Heart right ventricle (tissue), 16 donors: ENCODE measurements at regions not wholly inside any gene's neighbourhood (a gene's known extent, or its start where the extent isn't known, plus 50 kb on each side); places are given as distances from the start of the nearest gene placed in this dataset.
"Not testable (repeated sequence)": the region's sequence is repeated elsewhere in the genome, so short reads cannot be mapped to it uniquely, and the experiment has no call there.

Experiments used
- ATAC-seq, 8 donors: fragments of 200-7000 bp; cut with Tn5 transposase; one replicate each; pipeline ENCODE4 v1.9.1; 2020; ENCODE audit warnings: mild to moderate bottlenecking in 8 of 8, moderate library complexity in 8 of 8, moderate number of reproducible peaks in 1 of 8
- DNase-seq, 2 donors: peaks; one replicate each; pipeline ENCODE4 v3.0.0-alpha.2; 2020
- H3K27ac ChIP-seq, 10 donors: fragments of 200-600 bp; sonication (generic) in 2 of 10; one replicate each; pipeline versions ENCODE4 v1.5.0 to v1.8.0; 2020 to 2022; ENCODE audit warnings: mild to moderate bottlenecking in 3 of 10
- H3K27me3 ChIP-seq, 7 donors: fragments of 200-600 bp; one replicate each; pipeline ENCODE4 v1.8.0; 2021 to 2022; ENCODE audit warnings: mild to moderate bottlenecking in 2 of 7
- H3K36me3 ChIP-seq, 9 donors: fragments of 200-600 bp; sonication (generic) in 1 of 9; one replicate each; pipeline versions ENCODE4 v1.5.0 to v1.8.0; 2020 to 2022; ENCODE audit warnings: mild to moderate bottlenecking in 2 of 9
- H3K4me1 ChIP-seq, 9 donors: fragments of 200-600 bp; sonication (generic) in 1 of 9; one replicate each; pipeline versions ENCODE4 v1.5.0 to v1.8.0; 2020 to 2022; ENCODE audit warnings: mild to moderate bottlenecking in 4 of 9
- H3K4me3 ChIP-seq, 10 donors: fragments of 200-600 bp; sonication (generic) in 2 of 10; one replicate each; pipeline versions ENCODE4 v1.5.0 to v1.8.0; 2020 to 2022; ENCODE audit warnings: mild to moderate bottlenecking in 7 of 10, moderate library complexity in 2 of 10
- H3K9me3 ChIP-seq, 11 donors: fragments of 200-600 bp in 10 of 11; sonication (generic) in 2 of 11; one replicate each; pipeline versions ENCODE4 v1.5.0 to v1.8.0; 2013 to 2022; ENCODE audit warnings: mild to moderate bottlenecking in 2 of 11, control low read depth in 1 of 11, moderate library complexity in 1 of 11
- CTCF ChIP-seq, 9 donors: fragments of 200-600 bp; sonication (generic) in 2 of 9; IDR thresholded peaks; one replicate each; pipeline versions ENCODE4 v1.5.0 to v1.8.0; 2021 to 2022; ENCODE audit warnings: antibody characterized with exemption in 9 of 9, mild to moderate bottlenecking in 5 of 9, moderate library complexity in 1 of 9
- WGBS, 2 donors: extraction: QIAGEN DNeasy Blood & Tissue Kit; methylation state at CpG; one replicate each; pipeline ENCODE4 v1.1.7; 2013; ENCODE audit warnings: inconsistent platforms in 1 of 2; 5-methylcytosine and 5-hydroxymethylcytosine counted together
- intact Hi-C, 10 donors: fragments of 100-400 bp; cut with DNase I; formaldehyde crosslinking; loops; one replicate each; pipeline versions ENCODE4 v1.11.1 to v1.14.2; 2022
- donor health status: Arrhythmogenic right ventricular cardiomyopathy.
- donor health status: ischemic (EF 13 %, LVEDD 7.1; RV severe dilation, severe dysfunction).
- donor health status: healthy with polysubstance abuse.
- donor health status: DM: no; HTN: yes; CAD: no.
- donor health status: DM: no; HTN: no; CAD: no.
- donor health status: ischemic (EF 25% LVEDD 6.9; RV normal size, moderate dysfunction).
- donor health status: ischemic (EF 25% LVEDD 5.7; RV mildly dilated, moderate dysfunction).
- donor health status: healthy.
- donor health status: DM: yes; HTN: yes; CAD: no.
- donor health status: Ischemic cardiomyopathy.
- donor health status: ischemic (EF 35%, LVEDD 5.7; RV mildly dilated, moderate dysfunction).
- donor health status: nonischemic (EF 11% LVEDD 7.7; RV severe dilation, severe dysfunction).
- donor health status: DM: yes; HTN: yes; CAD: no.
- donor health status: PGD.
- donor health status: ischemic (EF 29% LVEDD 5.4; RV normal size, mild dysfunction).
- donor health status: nonischemic (EF 23%, LVEDD 6.1; RV moderate dilation, normal function).

- H3K27ac ChIP-seq = no peak overlapping the region
- H3K36me3 ChIP-seq = no peaks in the 10 kb centered on the region
- no peak for DNase-seq
- H3K27me3 ChIP-seq = no peaks in the 10 kb centered on the region
- ATAC-seq = no peak
- intact Hi-C loops = no loop called here
- H3K4me3 ChIP-seq = no peak overlapping the region
- TF ChIP-seq CTCF (IDR thresholded peaks at IDR 0.05) = no peak
- peaks cover 0 to 9% (median 0%) of the 10 kb centered on the region in 9 donors for H3K4me1 ChIP-seq
- H3K9me3 ChIP-seq = no peaks in the 10 kb centered on the region
- 21 to 44% methylated on average over 1 of the region's 1 CpG for WGBS, 2 donors
These were observed 359.0 kb upstream of the FGF16 start for GRCh38 chrX:77088233-77088632.

GRCh38 chrX:77114501-77114900 is 332.7 kb upstream of the FGF16 start:
- whole genome bisulfite sequencing, 2 donors = 85 to 87% methylated on average over 1 of the region's 1 CpG
- DNase-seq (no peak), ATAC-seq (no peak)
- Histone ChIP-seq H3K36me3 (no peaks in the 10 kb centered on the region), H3K9me3 (no peaks in the 10 kb centered on the region), H3K27me3 (no peaks in the 10 kb centered on the region), H3K4me1 (no peaks in the 10 kb centered on the region), H3K27ac (no peak overlapping the region), H3K4me3 (no peak overlapping the region)
- TF ChIP-seq CTCF (IDR thresholded peaks at IDR 0.05) = no peak
- intact Hi-C loops = no loop called here

- WGBS, 2 donors = 42 to 57% methylated on average over 2 of the region's 2 CpGs
- DNase-seq (no peak), ATAC-seq (no peak)
- H3K4me3 ChIP-seq = no peak overlapping the region
- H3K27ac ChIP-seq = no peak overlapping the region
- no peak for TF ChIP-seq CTCF (IDR thresholded peaks at IDR 0.05)
- H3K4me1 ChIP-seq = no peaks in the 10 kb centered on the region
- peaks cover 0 to 3% (median 0%) of the 10 kb centered on the region in 11 donors for H3K9me3 ChIP-seq
- no peaks in the 10 kb centered on the region for H3K27me3 ChIP-seq
- no peaks in the 10 kb centered on the region for H3K36me3 ChIP-seq
- intact Hi-C loops = no loop called here
These were observed 328.5 kb upstream of the FGF16 start for GRCh38 chrX:77118686-77119085.

GRCh38 chrX:77119706-77120105 is 327.5 kb upstream of the FGF16 start:
- no peak for TF ChIP-seq CTCF (IDR thresholded peaks at IDR 0.05)
- ATAC-seq = no peak
- Histone ChIP-seq H3K36me3 (no peaks in the 10 kb centered on the region), H3K27me3 (no peaks in the 10 kb centered on the region), H3K9me3 (peaks cover 0 to 8% (median 0%) of the 10 kb centered on the region in 11 donors), H3K4me3 (no peak overlapping the region), H3K4me1 (no peaks in the 10 kb centered on the region), H3K27ac (no peak overlapping the region)
- 58 to 78% methylated on average over 1 of the region's 1 CpG for WGBS, 2 donors
- intact Hi-C loops = no loop called here
- no peak for DNase-seq

GRCh38 chrX:77123917-77124316 is 323.3 kb upstream of the FGF16 start:
- H3K27me3 ChIP-seq, intact Hi-C loops, DNase-seq, ATAC-seq, H3K4me1 ChIP-seq, H3K4me3 ChIP-seq, H3K36me3 ChIP-seq, H3K27ac ChIP-seq: not testable (repeated sequence)
- WGBS, 2 donors = 94 to 95% methylated on average over 4 of the region's 5 CpGs
- peaks cover 0 to 13% (median 0%) of the 10 kb centered on the region in 11 donors for H3K9me3 ChIP-seq

GRCh38 chrX:77127571-77127970 is 319.6 kb upstream of the FGF16 start:
- H3K27ac ChIP-seq, H3K4me1 ChIP-seq: not testable (repeated sequence)

More at GRCh38 chrX:77127571-77127970, 319.6 kb upstream of the FGF16 start:
- H3K36me3 ChIP-seq, DNase-seq, intact Hi-C loops, H3K27me3 ChIP-seq, H3K4me3 ChIP-seq, ATAC-seq: not testable (repeated sequence)
- H3K9me3 ChIP-seq = peaks cover 0 to 19% (median 0%) of the 10 kb centered on the region in 11 donors
- WGBS, 2 donors = 45 to 52% methylated on average over 2 of the region's 2 CpGs
